Erythroblast (primary cell): ENCODE measurements at regions not wholly inside any gene's neighbourhood (a gene's known extent, or its start where the extent isn't known, plus 50 kb on each side); places are given as distances from the start of the nearest gene placed in this dataset.

ENCODE experiments used
- DNase-seq, 2 experiments: peaks; one replicate each; lab custom pipeline; 2025; lab: John Stamatoyannopoulos, UW
- GATA1 ChIP-seq: IDR thresholded peaks from 2 replicates; pipeline ENCODE4 v1.6.1; 2011; ENCODE audit warnings: low read depth, mild to moderate bottlenecking, control low read depth, low read length, moderate library complexity
- POLR2A ChIP-seq: IDR thresholded peaks from 2 replicates; pipeline ENCODE4 v1.6.1; 2011; ENCODE audit warnings: mild to moderate bottlenecking, low read length

- TF ChIP-seq POLR2A (no peak), GATA1 (no peak)
- no peak for DNase-seq
Observed at GRCh38 chr2:216298719-216299495, 73.4 kb downstream of the MARCHF4 start.

GRCh38 chr2:216296856-216297255, 75.4 kb downstream of the MARCHF4 start:
- no peak for TF ChIP-seq POLR2A
- TF ChIP-seq GATA1 = no peak
- no peak for DNase-seq

GRCh38 chr2:216294305-216294704, 78.0 kb downstream of the MARCHF4 start:
- no peak for DNase-seq
- TF ChIP-seq GATA1 = no peak
- no peak for TF ChIP-seq POLR2A

GRCh38 chr2:216293883-216294282, 78.4 kb downstream of the MARCHF4 start:
- TF ChIP-seq GATA1 (no peak), POLR2A (no peak)

GRCh38 chr2:216292886-216293301, 79.4 kb downstream of the MARCHF4 start:
- peak; percentile 62 to 94 for DNase-seq

More at GRCh38 chr2:216293883-216294282, 78.4 kb downstream of the MARCHF4 start:
- DNase-seq = no peak

GRCh38 chr2:216292475-216292874, 79.8 kb downstream of the MARCHF4 start:
- DNase-seq = no peak
- TF ChIP-seq GATA1 = no peak
- TF ChIP-seq POLR2A = no peak

More at GRCh38 chr2:216292886-216293301, 79.4 kb downstream of the MARCHF4 start:
- no peak for TF ChIP-seq POLR2A
- no peak for TF ChIP-seq GATA1

- TF ChIP-seq POLR2A (no peak), GATA1 (no peak)
- no peak for DNase-seq
Observed at GRCh38 chr2:216289470-216289869, 82.8 kb downstream of the MARCHF4 start.

- TF ChIP-seq GATA1 = no peak
- no peak for TF ChIP-seq POLR2A
- DNase-seq = no peak
Observed at GRCh38 chr2:216287251-216287650, 85.0 kb downstream of the MARCHF4 start.

- TF ChIP-seq GATA1 = no peak
- TF ChIP-seq POLR2A = no peak
- no peak for DNase-seq
Observed at GRCh38 chr2:216286616-216287231, 85.6 kb downstream of the MARCHF4 start.

GRCh38 chr2:216285701-216286100, 86.6 kb downstream of the MARCHF4 start:
- TF ChIP-seq POLR2A (no peak), GATA1 (no peak)
- peak; percentile 15 to 61 for DNase-seq

- no peak for DNase-seq
- TF ChIP-seq GATA1 (no peak), POLR2A (no peak)
Observed at GRCh38 chr2:216284708-216285107, 87.6 kb downstream of the MARCHF4 start.

GRCh38 chr2:216283038-216283900, 89.0 kb downstream of the MARCHF4 start:
- DNase-seq = peak; percentile 46 to 58
- TF ChIP-seq POLR2A = no peak
- no peak for TF ChIP-seq GATA1

- DNase-seq = no peak
- no peak for TF ChIP-seq POLR2A
- TF ChIP-seq GATA1 = no peak
Observed at GRCh38 chr2:216281876-216282275, 90.4 kb downstream of the MARCHF4 start.

GRCh38 chr2:216281316-216281715, 91.0 kb downstream of the MARCHF4 start:
- TF ChIP-seq POLR2A = no peak
- no peak for TF ChIP-seq GATA1
- DNase-seq = no peak
